MM.1S (cell line): ENCODE measurements at regions not wholly inside any gene's neighbourhood (a gene's known extent, or its start where the extent isn't known, plus 50 kb on each side); places are given as distances from the start of the nearest gene placed in this dataset.

Source experiments
- EZH2 ChIP-seq: fragments of 300-600 bp; sonication (generic); optimal IDR thresholded peaks from 2 replicates; pipeline ENCODE3; 2017; ENCODE audit warnings: low read depth, mild to moderate bottlenecking, antibody characterized with exemption, low read length, mixed read lengths
- TF ChIP-seq, protein P1 (sequence below): fragments of 300-600 bp; sonication (generic); IDR thresholded peaks from 2 replicates; pipeline ENCODE4 v1.5.1; 2016; ENCODE audit warnings: antibody characterized with exemption, low read length, mixed read lengths

GRCh38 chr11:120024586-120024985 is 113.3 kb downstream of the TRIM29 start:
- TF ChIP-seq, protein P1, sequence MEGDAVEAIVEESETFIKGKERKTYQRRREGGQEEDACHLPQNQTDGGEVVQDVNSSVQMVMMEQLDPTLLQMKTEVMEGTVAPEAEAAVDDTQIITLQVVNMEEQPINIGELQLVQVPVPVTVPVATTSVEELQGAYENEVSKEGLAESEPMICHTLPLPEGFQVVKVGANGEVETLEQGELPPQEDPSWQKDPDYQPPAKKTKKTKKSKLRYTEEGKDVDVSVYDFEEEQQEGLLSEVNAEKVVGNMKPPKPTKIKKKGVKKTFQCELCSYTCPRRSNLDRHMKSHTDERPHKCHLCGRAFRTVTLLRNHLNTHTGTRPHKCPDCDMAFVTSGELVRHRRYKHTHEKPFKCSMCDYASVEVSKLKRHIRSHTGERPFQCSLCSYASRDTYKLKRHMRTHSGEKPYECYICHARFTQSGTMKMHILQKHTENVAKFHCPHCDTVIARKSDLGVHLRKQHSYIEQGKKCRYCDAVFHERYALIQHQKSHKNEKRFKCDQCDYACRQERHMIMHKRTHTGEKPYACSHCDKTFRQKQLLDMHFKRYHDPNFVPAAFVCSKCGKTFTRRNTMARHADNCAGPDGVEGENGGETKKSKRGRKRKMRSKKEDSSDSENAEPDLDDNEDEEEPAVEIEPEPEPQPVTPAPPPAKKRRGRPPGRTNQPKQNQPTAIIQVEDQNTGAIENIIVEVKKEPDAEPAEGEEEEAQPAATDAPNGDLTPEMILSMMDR, result no peak
- TF ChIP-seq EZH2, result no peak
